K562 (cell line): ENCODE measurements at regions not wholly inside any gene's neighbourhood (a gene's known extent, or its start where the extent isn't known, plus 50 kb on each side); places are given as distances from the start of the nearest gene placed in this dataset.

Experiments
- ATAC-seq: fragments of 200-7000 bp; cut with Tn5 transposase; 3 replicates; pipeline ENCODE4 v1.9.1; 2020; ENCODE audit warnings: moderate library complexity
- BruUV-seq: library from RNA; stranded (reverse); fragments of 400-500 nt; replicated peaks from 2 replicates; lab custom pipeline; 2021; lab: Mats Ljungman, UMichigan
- CTCF ChIA-PET: fragments of 300-600 bp; formaldehyde crosslinking; extraction: SDS; loops from one replicate; lab custom pipeline; 2021; ENCODE audit warnings: low intra/inter-chr PET ratio; lab: Yijun Ruan, JAX
- POLR2A ChIA-PET: fragments of 300-600, 350-650 bp; sonication (Branson Sonifier 250); formaldehyde crosslinking; extraction: SDS; loops from one replicate; lab custom pipeline; 2021; ENCODE audit warnings: antibody characterized with exemption, inconsistent platforms; lab: Yijun Ruan, JAX
- DNase-seq, 4 experiments: peaks; one replicate each; pipeline versions ENCODE4 v3.0.0 to v3.0.0-alpha.2; 2011 to 2018; ENCODE audit warnings: low spot score in 3 of 4, mixed read lengths in 3 of 4; ENCODE audit errors: extremely low read depth in 1 of 4
- FAIRE-seq: peaks from 2 replicates; lab custom pipeline; 2011; peaks lifted over from hg19 to GRCh38; lab: Jason Lieb, UNC
- H2AFZ ChIP-seq: 2 replicates; pipeline ENCODE4 v1.6.0; 2011; ENCODE audit warnings: low read depth, low read length, control low read depth, inconsistent platforms
- H3K27ac ChIP-seq: fragments of 200-600 bp; 3 replicates; pipeline ENCODE4 v1.8.0; 2011; ENCODE audit warnings: low read depth, mild to moderate bottlenecking, control low read depth, inconsistent platforms, low read length, moderate library complexity, mixed read lengths; ENCODE audit errors: extremely low read depth
- H3K27me3 ChIP-seq, 2 experiments: fragments of 300-600 bp in 1 of 2; 2 replicates in 1 of 2; 3 replicates in 1 of 2; pipeline versions ENCODE4 v1.6.0 to v1.8.0; 2011; ENCODE audit warnings: inconsistent platforms in 2 of 2, low read length in 2 of 2, mild to moderate bottlenecking in 1 of 2, mixed read lengths in 1 of 2, moderate library complexity in 1 of 2; ENCODE audit not compliant: control insufficient read depth in 2 of 2, insufficient read depth in 2 of 2
- H3K36me3 ChIP-seq: fragments of 300-600 bp; 3 replicates; pipeline ENCODE4 v1.8.0; 2011; ENCODE audit warnings: mild to moderate bottlenecking, low read length, inconsistent platforms; ENCODE audit not compliant: control insufficient read depth, insufficient read depth
- H3K4me1 ChIP-seq, 2 experiments: fragments of 200-600 bp in 1 of 2; replicated peaks in 1 of 2; 2 replicates in 1 of 2; 3 replicates in 1 of 2; pipeline versions ENCODE4 v1.5.1 to v1.8.0; 2011; ENCODE audit warnings: inconsistent platforms in 2 of 2, low read length in 2 of 2, mild to moderate bottlenecking in 1 of 2, mixed read lengths in 1 of 2, moderate library complexity in 1 of 2; ENCODE audit not compliant: control insufficient read depth in 2 of 2, insufficient read depth in 2 of 2
- H3K4me2 ChIP-seq: 2 replicates; pipeline ENCODE4 v1.6.1; 2011; ENCODE audit warnings: low read length, control low read depth, inconsistent platforms, mixed read lengths; ENCODE audit not compliant: insufficient read depth
- H3K4me3 ChIP-seq: fragments of 200-600 bp; sonication (generic), shearing (Covaris generic); 2 replicates; pipeline ENCODE4 v1.5.1; 2016; ENCODE audit warnings: control low read depth, inconsistent platforms
- H3K79me2 ChIP-seq: fragments of 200-600 bp; 3 replicates; pipeline ENCODE4 v1.8.0; 2011; ENCODE audit warnings: low read length, inconsistent platforms; ENCODE audit not compliant: control insufficient read depth, insufficient read depth
- H3K9ac ChIP-seq, 2 experiments: 2 replicates each; pipeline versions ENCODE4 v1.6.0 to v1.6.1; 2011; ENCODE audit warnings: low read depth in 2 of 2, low read length in 2 of 2, control low read depth in 1 of 2, inconsistent platforms in 1 of 2, mild to moderate bottlenecking in 1 of 2, mixed read lengths in 1 of 2; ENCODE audit not compliant: insufficient read depth in 1 of 2
- H3K9me1 ChIP-seq: one replicate; pipeline ENCODE4 v1.6.0; 2011; ENCODE audit warnings: inconsistent platforms, mild to moderate bottlenecking, low read length, moderate library complexity; ENCODE audit not compliant: control insufficient read depth, insufficient read depth
- H3K9me3 ChIP-seq: replicated peaks from 2 replicates; pipeline ENCODE4 v1.5.1; 2011; ENCODE audit warnings: low read depth, low read length, inconsistent platforms; ENCODE audit not compliant: control insufficient read depth, insufficient read depth
- H4K20me1 ChIP-seq: replicated peaks from 2 replicates; pipeline ENCODE4 v1.6.1; 2011; ENCODE audit warnings: low read length, inconsistent platforms, mixed read lengths; ENCODE audit not compliant: control insufficient read depth, insufficient read depth
- CSDE1 ChIP-seq, 2 experiments: fragments of 450-650 bp; IDR thresholded peaks; 2 replicates each; pipeline ENCODE4 v1.6.1; 2016; ENCODE audit warnings: mild to moderate bottlenecking in 1 of 2
- GATAD2A ChIP-seq: fragments of 450-650 bp; IDR thresholded peaks from 2 replicates; pipeline ENCODE4 v1.6.1; 2017
- POLR2H ChIP-seq: IDR thresholded peaks from 2 replicates; pipeline ENCODE4 v1.6.1; 2016; ENCODE audit warnings: missing genetic modification characterization, low read depth, mild to moderate bottlenecking, control low read depth, missing compliant biosample characterization, moderate library complexity
- PURB ChIP-seq: sonication (generic); formaldehyde crosslinking; IDR thresholded peaks from 2 replicates; pipeline ENCODE4 v1.9.0; 2021; ENCODE audit warnings: low read depth, mild to moderate bottlenecking, missing genetic modification reagents
- TAF15 ChIP-seq: fragments of 200-400 bp; formaldehyde crosslinking; IDR thresholded peaks from 2 replicates; pipeline ENCODE4 v1.6.1; 2017; ENCODE audit warnings: mild to moderate bottlenecking, low read depth, low read length, moderate library complexity
- ZBTB1 ChIP-seq: sonication (generic); formaldehyde crosslinking; IDR thresholded peaks from 2 replicates; pipeline ENCODE4 v1.8.1; 2023; ENCODE audit warnings: missing genetic modification reagents, low read depth, mild to moderate bottlenecking, borderline replicate concordance
- ZNF347 ChIP-seq: fragments of 450-650 bp; formaldehyde crosslinking; IDR thresholded peaks from 2 replicates; pipeline ENCODE4 v1.4.0; 2020; ENCODE audit warnings: low read depth, mild to moderate bottlenecking, moderate library complexity
- in situ Hi-C: fragments of 300-500 bp; cut with MboI; formaldehyde crosslinking; loops from 4 replicates; pipeline ENCODE4 v1.15.0; 2018; ENCODE audit warnings: inconsistent platforms, mixed read lengths
- intact Hi-C: fragments of 100-400 bp; cut with micrococcal nuclease; formaldehyde crosslinking; loops from 2 replicates; pipeline ENCODE4 v1.14.2; 2022
- TF ChIP-seq, protein P1 (sequence below): sonication (generic); formaldehyde crosslinking; IDR thresholded peaks from 2 replicates; pipeline ENCODE4 v1.5.0; 2020; ENCODE audit warnings: missing genetic modification reagents
- TF ChIP-seq, protein P2 (sequence below): fragments of 250-450 bp; sonication (Bioruptor Pico); IDR thresholded peaks from 2 replicates; pipeline ENCODE4 v1.5.0; 2020; ENCODE audit warnings: mild to moderate bottlenecking

DNA sequence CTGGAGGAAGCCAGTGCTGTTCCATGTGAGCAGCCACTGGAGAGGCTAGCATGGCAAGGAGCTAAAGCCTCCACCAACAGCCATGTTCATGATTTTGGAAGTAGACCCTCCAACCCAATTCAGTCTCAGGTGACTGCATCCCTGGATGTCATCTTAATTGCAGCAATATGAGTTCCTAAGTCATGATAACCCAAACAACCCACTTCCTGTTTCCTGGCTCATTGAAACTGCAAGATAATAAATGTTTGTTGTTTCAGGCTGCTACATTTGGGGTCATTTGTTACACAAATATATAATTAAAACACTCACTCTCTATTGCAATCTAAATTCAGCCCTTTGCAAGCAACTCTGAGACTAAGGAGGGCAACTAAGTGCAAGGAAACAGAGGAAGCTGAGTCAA is 62.4 kb upstream of the SLC24A5 start:
- Histone ChIP-seq H3K4me2 (no peak overlapping the region), H3K4me3 (no peak overlapping the region), H4K20me1 (no peaks in the 10 kb centered on the region), H3K36me3 (no peaks in the 10 kb centered on the region), H3K79me2 (no peaks in the 10 kb centered on the region), H3K9ac (no peak overlapping the region), H3K9me3 (no peaks in the 10 kb centered on the region), H3K9me1 (no peaks in the 10 kb centered on the region), H3K27me3 (no peaks in the 10 kb centered on the region), H2AFZ (no peak overlapping the region), H3K4me1 (no peaks in the 10 kb centered on the region), H3K27ac (no peak overlapping the region)
- in situ Hi-C loops (no loop called here), intact Hi-C loops (no loop called here)
- POLR2A ChIA-PET, result no interaction called here
- TF ChIP-seq TAF15 (no peak), ZNF347 (no peak), PURB (no peak), ZBTB1 (CRISPR knock-in tag) (no peak), GATAD2A (no peak), POLR2H (tag) (no peak), CSDE1 (IDR thresholded peaks at IDR 0.05) (no peak)
- TF ChIP-seq, protein P1, sequence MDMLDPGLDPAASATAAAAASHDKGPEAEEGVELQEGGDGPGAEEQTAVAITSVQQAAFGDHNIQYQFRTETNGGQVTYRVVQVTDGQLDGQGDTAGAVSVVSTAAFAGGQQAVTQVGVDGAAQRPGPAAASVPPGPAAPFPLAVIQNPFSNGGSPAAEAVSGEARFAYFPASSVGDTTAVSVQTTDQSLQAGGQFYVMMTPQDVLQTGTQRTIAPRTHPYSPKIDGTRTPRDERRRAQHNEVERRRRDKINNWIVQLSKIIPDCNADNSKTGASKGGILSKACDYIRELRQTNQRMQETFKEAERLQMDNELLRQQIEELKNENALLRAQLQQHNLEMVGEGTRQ (CRISPR knock-in tag), result no peak
- TF ChIP-seq, protein P2, sequence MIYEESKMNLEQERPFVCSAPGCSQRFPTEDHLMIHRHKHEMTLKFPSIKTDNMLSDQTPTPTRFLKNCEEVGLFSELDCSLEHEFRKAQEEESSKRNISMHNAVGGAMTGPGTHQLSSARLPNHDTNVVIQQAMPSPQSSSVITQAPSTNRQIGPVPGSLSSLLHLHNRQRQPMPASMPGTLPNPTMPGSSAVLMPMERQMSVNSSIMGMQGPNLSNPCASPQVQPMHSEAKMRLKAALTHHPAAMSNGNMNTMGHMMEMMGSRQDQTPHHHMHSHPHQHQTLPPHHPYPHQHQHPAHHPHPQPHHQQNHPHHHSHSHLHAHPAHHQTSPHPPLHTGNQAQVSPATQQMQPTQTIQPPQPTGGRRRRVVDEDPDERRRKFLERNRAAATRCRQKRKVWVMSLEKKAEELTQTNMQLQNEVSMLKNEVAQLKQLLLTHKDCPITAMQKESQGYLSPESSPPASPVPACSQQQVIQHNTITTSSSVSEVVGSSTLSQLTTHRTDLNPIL (CRISPR knock-in tag), result no peak
- no TSS peak for BruUV-seq
- ATAC-seq, result no peak
- CTCF ChIA-PET, result no interaction called here
- no peak for FAIRE-seq
- DNase-seq, result no peak
